PFSK-1 (cell line): ENCODE measurements at regions not wholly inside any gene's neighbourhood (a gene's known extent, or its start where the extent isn't known, plus 50 kb on each side); places are given as distances from the start of the nearest gene placed in this dataset.

Source experiments
- FOXP2 ChIP-seq: optimal IDR thresholded peaks from 2 replicates; pipeline ENCODE3; 2011; ENCODE audit warnings: borderline replicate concordance, control low read depth, inconsistent platforms; ENCODE audit not compliant: insufficient read depth; ENCODE audit errors: extremely low read length, extremely low read depth
- POLR2AphosphoS5 ChIP-seq: IDR thresholded peaks from 2 replicates; pipeline ENCODE4 v1.6.1; 2012; ENCODE audit warnings: low read depth, mild to moderate bottlenecking, control low read depth, low read length, moderate library complexity
- SIN3A ChIP-seq: IDR thresholded peaks from 2 replicates; pipeline ENCODE4 v1.6.1; 2012; ENCODE audit warnings: mild to moderate bottlenecking, low read length, moderate library complexity, borderline replicate concordance; ENCODE audit not compliant: insufficient read depth
- TAF1 ChIP-seq: IDR thresholded peaks from 2 replicates; pipeline ENCODE4 v1.6.1; 2012; ENCODE audit warnings: low read length, control low read depth, borderline replicate concordance; ENCODE audit not compliant: insufficient read depth
- TF ChIP-seq, protein P1 (sequence below), 2 experiments: IDR thresholded peaks; 2 replicates each; pipeline versions ENCODE4 v1.6.1 to v1.8.0; 2011 to 2012; ENCODE audit warnings: low read depth in 2 of 2, low read length in 2 of 2, control low read depth in 1 of 2, inconsistent platforms in 1 of 2, mild to moderate bottlenecking in 1 of 2, moderate library complexity in 1 of 2; ENCODE audit not compliant: insufficient read depth in 1 of 2

DNA sequence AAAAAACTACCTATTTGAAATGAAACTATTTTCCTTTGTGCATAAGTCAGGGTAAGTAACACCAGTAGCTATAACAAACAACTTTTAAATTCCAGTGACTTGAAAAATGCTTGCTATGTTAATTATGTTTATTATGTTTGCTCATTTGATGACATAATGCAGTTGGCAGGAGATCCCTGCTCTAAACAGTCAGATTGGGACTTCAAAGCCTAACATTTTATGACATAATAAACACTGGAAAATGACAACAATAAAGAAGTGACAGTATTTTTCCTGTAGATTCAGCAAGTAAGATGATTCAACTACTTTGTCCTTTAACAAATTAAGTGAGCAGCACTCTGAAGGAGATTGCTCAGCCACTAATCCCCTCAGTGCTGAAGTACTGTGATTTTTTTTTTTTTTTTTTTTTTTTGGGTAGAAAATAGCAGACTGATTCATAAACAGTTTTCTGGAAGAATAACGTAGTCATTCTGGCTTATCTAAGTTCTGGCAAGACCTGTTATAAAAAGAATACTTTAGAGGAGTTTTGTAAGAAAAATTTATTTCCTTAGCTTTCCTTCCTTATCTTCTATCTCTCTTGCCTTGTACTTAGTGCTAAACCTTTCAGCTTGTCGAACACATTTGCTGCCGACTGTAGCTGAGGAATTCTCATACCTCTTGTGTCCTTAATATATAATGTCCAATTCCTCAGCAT is 207.2 kb downstream of the PTGER3 start:
- TF ChIP-seq SIN3A (no peak), FOXP2 (no peak), TAF1 (no peak), POLR2AphosphoS5 (no peak)
- TF ChIP-seq, protein P1, sequence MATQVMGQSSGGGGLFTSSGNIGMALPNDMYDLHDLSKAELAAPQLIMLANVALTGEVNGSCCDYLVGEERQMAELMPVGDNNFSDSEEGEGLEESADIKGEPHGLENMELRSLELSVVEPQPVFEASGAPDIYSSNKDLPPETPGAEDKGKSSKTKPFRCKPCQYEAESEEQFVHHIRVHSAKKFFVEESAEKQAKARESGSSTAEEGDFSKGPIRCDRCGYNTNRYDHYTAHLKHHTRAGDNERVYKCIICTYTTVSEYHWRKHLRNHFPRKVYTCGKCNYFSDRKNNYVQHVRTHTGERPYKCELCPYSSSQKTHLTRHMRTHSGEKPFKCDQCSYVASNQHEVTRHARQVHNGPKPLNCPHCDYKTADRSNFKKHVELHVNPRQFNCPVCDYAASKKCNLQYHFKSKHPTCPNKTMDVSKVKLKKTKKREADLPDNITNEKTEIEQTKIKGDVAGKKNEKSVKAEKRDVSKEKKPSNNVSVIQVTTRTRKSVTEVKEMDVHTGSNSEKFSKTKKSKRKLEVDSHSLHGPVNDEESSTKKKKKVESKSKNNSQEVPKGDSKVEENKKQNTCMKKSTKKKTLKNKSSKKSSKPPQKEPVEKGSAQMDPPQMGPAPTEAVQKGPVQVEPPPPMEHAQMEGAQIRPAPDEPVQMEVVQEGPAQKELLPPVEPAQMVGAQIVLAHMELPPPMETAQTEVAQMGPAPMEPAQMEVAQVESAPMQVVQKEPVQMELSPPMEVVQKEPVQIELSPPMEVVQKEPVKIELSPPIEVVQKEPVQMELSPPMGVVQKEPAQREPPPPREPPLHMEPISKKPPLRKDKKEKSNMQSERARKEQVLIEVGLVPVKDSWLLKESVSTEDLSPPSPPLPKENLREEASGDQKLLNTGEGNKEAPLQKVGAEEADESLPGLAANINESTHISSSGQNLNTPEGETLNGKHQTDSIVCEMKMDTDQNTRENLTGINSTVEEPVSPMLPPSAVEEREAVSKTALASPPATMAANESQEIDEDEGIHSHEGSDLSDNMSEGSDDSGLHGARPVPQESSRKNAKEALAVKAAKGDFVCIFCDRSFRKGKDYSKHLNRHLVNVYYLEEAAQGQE (IDR thresholded peaks at IDR 0.05; ENCODE audit: insufficient read depth in 1 of 2, low read depth in 2 of 2, low read length in 2 of 2) = no peak

DNA sequence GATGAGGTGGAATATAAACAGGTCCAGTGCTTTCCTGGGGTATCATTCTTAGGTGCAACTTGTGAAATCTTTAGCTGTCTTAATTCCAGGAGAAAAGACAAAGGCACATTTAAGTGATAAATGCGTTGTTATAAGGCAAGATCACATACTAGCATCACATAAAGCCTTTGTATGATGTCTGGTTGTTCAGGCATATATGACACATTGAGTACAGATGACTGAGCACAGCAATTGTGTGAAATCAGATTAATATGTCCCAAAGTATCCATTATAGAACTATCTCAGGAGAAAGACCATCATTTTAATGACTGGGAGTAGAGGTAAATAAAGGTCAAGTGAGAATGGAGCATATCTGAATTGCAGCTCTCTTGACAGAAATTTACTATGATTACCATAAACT is 205.1 kb downstream of the PTGER3 start:
- no peak for TF ChIP-seq FOXP2

DNA sequence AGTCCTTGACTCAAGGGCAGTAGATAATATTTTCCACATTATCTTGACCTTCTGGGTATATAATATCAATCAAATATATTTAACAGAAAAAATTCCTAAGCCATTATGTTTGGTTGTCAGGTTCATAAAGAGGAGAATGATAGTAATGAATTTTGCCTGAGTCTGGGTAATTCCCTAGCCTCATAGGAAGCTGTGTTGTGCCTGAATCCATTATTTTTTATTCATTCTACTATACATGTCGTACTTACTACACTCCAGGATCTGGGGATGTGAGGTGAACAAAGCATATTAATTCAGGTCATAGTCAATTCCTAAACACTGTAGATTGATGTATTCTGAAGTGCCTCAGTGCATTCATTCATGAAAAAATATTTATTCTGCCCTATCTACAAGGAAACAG is 204.2 kb downstream of the PTGER3 start:
- TF ChIP-seq, protein P1 (IDR thresholded peaks at IDR 0.05; ENCODE audit: insufficient read depth in 1 of 2, low read depth in 2 of 2, low read length in 2 of 2) = no peak
- no peak for TF ChIP-seq SIN3A
- no peak for TF ChIP-seq POLR2AphosphoS5

DNA sequence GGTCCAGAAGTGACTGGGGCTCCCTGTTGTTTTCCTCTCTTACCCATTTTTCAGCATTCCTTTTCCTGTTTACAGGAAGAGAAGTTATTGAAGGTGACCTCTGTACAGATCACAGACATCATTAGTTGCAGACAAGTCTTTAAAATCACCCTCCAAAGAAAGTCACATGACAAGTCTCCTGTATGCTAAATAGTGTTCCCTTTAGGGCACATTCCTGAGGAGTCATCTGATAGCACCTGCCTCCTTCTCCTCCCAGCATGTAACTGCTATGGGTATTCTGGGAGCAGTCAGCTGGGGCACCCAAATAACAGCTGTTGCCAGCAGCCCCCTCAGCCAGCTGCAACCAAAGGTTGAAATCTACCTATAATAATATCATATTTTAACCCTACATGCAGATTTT is 200.6 kb downstream of the PTGER3 start:
- TF ChIP-seq FOXP2 (no peak), POLR2AphosphoS5 (no peak), SIN3A (no peak), TAF1 (no peak)
- TF ChIP-seq, protein P1 (IDR thresholded peaks at IDR 0.05; ENCODE audit: insufficient read depth in 1 of 2, low read depth in 2 of 2, low read length in 2 of 2) = no peak

DNA sequence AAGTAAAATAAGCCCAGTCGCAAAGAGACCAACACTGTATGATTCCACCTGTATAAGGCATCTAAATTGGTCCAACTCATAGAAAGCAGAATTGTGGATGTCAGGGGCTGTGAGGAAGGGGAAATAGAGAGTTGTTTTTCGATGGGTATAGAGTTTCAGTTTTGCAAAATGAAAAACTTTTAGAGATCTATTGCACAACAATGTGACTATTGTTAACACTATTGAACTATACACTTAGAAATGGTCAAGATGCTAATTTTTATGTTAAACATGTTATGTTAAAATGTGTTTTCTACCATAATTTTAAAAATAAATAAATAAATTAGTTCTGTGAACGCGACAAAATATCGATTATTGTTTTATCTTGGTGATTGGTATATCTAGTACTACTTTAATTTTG is 192.4 kb downstream of the PTGER3 start:
- TF ChIP-seq, protein P1 (IDR thresholded peaks at IDR 0.05; ENCODE audit: insufficient read depth in 1 of 2, low read depth in 2 of 2, low read length in 2 of 2) = no peak
- TF ChIP-seq FOXP2 (no peak), SIN3A (no peak), POLR2AphosphoS5 (no peak), TAF1 (no peak)
